CD4-positive, alpha-beta T cell (primary cell): ENCODE measurements at regions not wholly inside any gene's neighbourhood (a gene's known extent, or its start where the extent isn't known, plus 50 kb on each side); places are given as distances from the start of the nearest gene placed in this dataset.

Source experiments
- ATAC-seq: fragments of 200-7000 bp; cut with Tn5 transposase; one replicate; pipeline ENCODE4 v1.10.0; 2022; ENCODE audit warnings: mild to moderate bottlenecking; ENCODE audit not compliant: poor library complexity
- CTCF ChIA-PET: fragments of 350-600 bp; sonication (Branson Sonifier 250); formaldehyde crosslinking; loops from one replicate; lab custom pipeline; 2021; ENCODE audit warnings: antibody characterized with exemption, inconsistent platforms; lab: Charles Lee
- POLR2A ChIA-PET: fragments of 350-600 bp; sonication (Branson Sonifier 250); formaldehyde crosslinking; loops from one replicate; lab custom pipeline; 2021; ENCODE audit warnings: antibody characterized with exemption, inconsistent platforms; lab: Charles Lee
- DNase-seq, 14 experiments: peaks; one replicate each; pipeline ENCODE4 v3.0.0-alpha.2; 2013 to 2020; ENCODE audit warnings: mixed read lengths in 2 of 14
- H3K27ac ChIP-seq, 2 donors: one replicate each; pipeline versions ENCODE4 v1.5.1 to v1.7.0; 2013; ENCODE audit warnings: low read length in 2 of 2, low read depth in 1 of 2, mild to moderate bottlenecking in 1 of 2
- H3K27me3 ChIP-seq, 2 experiments: 1 replicate in 1 of 2; 2 replicates in 1 of 2; pipeline versions ENCODE4 v1.6.1 to v1.7.0; 2013; ENCODE audit warnings: low read length in 2 of 2, control low read depth in 1 of 2, mild to moderate bottlenecking in 1 of 2, moderate library complexity in 1 of 2; ENCODE audit not compliant: insufficient read depth in 2 of 2, control insufficient read depth in 1 of 2
- H3K36me3 ChIP-seq: one replicate; pipeline ENCODE4 v1.6.1; 2013; ENCODE audit warnings: low read length, control low read depth; ENCODE audit not compliant: insufficient read depth
- H3K4me1 ChIP-seq: one replicate; pipeline ENCODE4 v1.6.1; 2013; ENCODE audit warnings: low read length, control low read depth; ENCODE audit not compliant: insufficient read depth
- H3K4me3 ChIP-seq: one replicate; pipeline ENCODE4 v1.5.1; 2013; ENCODE audit warnings: mild to moderate bottlenecking, low read length, moderate library complexity
- H3K9me3 ChIP-seq, 2 experiments: 1 replicate in 1 of 2; 2 replicates in 1 of 2; pipeline versions ENCODE4 v1.6.1 to v1.7.0; 2013; ENCODE audit warnings: low read length in 2 of 2, mild to moderate bottlenecking in 2 of 2, control low read depth in 1 of 2, moderate library complexity in 1 of 2; ENCODE audit not compliant: control insufficient read depth in 1 of 2, insufficient read depth in 1 of 2
- H3K27ac Mint-ChIP-seq: one replicate; pipeline ENCODE4 v1.8.0; 2020; ENCODE audit warnings: mixed read lengths
- H3K27me3 Mint-ChIP-seq: one replicate; pipeline ENCODE4 v1.8.0; 2021; ENCODE audit warnings: mixed read lengths
- H3K36me3 Mint-ChIP-seq: one replicate; pipeline ENCODE4 v1.8.0; 2021; ENCODE audit warnings: low read depth, mixed read lengths
- H3K4me1 Mint-ChIP-seq: one replicate; pipeline ENCODE4 v1.8.0; 2021; ENCODE audit warnings: low read depth, mixed read lengths
- H3K4me3 Mint-ChIP-seq: one replicate; pipeline ENCODE4 v1.8.0; 2020; ENCODE audit warnings: mild to moderate bottlenecking, mixed read lengths
- H3K9me3 Mint-ChIP-seq: one replicate; pipeline ENCODE4 v1.8.0; 2020; ENCODE audit warnings: mixed read lengths
- intact Hi-C, 2 experiments: fragments of 100-400 bp; cut with DNase I in 1 of 2; cut with micrococcal nuclease in 1 of 2; formaldehyde crosslinking; loops; one replicate each; pipeline versions ENCODE4 v1.15.1 to v1.9.0; 2023 to 2025; cut with DNase I, micrococcal nuclease
- TF ChIP-seq, protein P1 (sequence below): fragments of 200-600 bp; IDR thresholded peaks from one replicate; pipeline ENCODE4 v1.8.0; 2022; ENCODE audit warnings: antibody characterized with exemption, mild to moderate bottlenecking

DNA sequence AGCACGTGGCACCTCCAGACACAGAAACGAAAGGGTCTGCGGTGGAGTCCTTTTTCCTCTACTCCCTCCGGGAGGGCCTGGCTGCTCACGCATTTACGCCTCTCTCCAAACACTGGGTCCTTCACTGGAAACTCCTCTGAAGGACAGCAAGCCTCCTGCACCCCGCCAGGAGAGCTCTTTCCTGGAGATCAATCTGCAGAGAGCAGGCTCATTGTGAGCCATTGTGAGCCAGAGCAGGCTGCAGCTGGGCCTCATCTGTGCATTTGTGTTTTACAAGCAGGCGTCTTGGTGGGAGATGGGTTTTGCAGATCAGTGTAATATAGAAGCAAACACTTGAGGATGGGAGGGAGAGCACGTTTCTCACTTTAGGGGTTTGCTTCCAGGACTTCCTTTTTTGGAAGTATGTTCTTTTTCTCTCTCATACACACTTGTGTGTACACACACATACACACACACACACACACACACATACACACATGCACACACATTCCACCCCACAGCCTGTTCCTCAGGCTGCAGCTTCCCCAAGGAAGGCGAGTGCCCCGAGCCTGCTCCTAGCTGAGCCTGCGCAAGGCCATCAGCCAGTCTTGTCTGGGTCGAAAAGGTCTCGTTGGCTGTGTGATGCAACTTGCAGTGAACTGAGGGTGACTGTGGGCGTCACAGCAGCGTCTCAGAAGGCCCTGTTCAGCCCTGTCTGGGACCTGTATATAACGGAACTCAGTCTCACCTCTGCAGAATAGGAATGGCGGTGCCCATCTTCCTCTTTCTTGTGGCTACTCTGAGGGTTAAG, 163.5 kb downstream of the GLI2 start:
- Mint-ChIP-seq H3K36me3 (no peaks in the 10 kb centered on the region), H3K4me1 (no peaks in the 10 kb centered on the region), H3K27ac (no peak overlapping the region), H3K9me3 (no peaks in the 10 kb centered on the region), H3K27me3 (no peaks in the 10 kb centered on the region), H3K4me3 (no peak overlapping the region)
- TF ChIP-seq, protein P1, sequence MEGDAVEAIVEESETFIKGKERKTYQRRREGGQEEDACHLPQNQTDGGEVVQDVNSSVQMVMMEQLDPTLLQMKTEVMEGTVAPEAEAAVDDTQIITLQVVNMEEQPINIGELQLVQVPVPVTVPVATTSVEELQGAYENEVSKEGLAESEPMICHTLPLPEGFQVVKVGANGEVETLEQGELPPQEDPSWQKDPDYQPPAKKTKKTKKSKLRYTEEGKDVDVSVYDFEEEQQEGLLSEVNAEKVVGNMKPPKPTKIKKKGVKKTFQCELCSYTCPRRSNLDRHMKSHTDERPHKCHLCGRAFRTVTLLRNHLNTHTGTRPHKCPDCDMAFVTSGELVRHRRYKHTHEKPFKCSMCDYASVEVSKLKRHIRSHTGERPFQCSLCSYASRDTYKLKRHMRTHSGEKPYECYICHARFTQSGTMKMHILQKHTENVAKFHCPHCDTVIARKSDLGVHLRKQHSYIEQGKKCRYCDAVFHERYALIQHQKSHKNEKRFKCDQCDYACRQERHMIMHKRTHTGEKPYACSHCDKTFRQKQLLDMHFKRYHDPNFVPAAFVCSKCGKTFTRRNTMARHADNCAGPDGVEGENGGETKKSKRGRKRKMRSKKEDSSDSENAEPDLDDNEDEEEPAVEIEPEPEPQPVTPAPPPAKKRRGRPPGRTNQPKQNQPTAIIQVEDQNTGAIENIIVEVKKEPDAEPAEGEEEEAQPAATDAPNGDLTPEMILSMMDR = no peak
- ChIA-PET POLR2A (no interaction called here), CTCF (no interaction called here)
- H3K9me3 ChIP-seq = no peaks in the 10 kb centered on the region
- DNase-seq (no peak), ATAC-seq (no peak)
- H3K27ac ChIP-seq = no peak overlapping the region
- H3K4me3 ChIP-seq = no peak overlapping the region
- no peaks in the 10 kb centered on the region for H3K27me3 ChIP-seq
- intact Hi-C loops = no loop called here
- H3K4me1 ChIP-seq = no peaks in the 10 kb centered on the region
- H3K36me3 ChIP-seq = no peaks in the 10 kb centered on the region

DNA sequence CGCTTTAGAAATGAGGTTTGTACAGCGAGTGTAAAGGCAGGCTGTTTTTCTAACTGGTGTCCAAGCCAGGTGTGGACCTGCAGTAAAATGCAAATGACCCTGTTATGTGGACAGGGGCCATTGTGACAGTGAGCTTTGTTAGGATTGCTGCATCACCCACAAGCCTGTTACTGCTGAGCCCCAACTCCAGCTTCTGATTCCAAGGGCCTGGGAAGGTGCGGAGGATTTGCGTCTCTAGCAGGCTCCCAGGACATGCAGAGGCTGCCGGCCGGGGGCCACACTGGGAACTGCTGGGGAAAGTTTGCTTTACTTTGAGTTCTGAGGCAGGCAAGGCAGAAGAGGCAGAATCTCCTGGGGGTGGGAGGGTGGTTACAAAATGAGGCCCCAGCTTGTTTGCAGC, 164.1 kb downstream of the GLI2 start:
- Histone ChIP-seq H3K4me3 (no peak overlapping the region), H3K9me3 (no peaks in the 10 kb centered on the region), H3K4me1 (no peaks in the 10 kb centered on the region), H3K27ac (no peak overlapping the region), H3K36me3 (no peaks in the 10 kb centered on the region), H3K27me3 (no peaks in the 10 kb centered on the region)
- DNase-seq (no peak), ATAC-seq (no peak)
- Mint-ChIP-seq H3K27me3 (no peaks in the 10 kb centered on the region), H3K4me1 (no peaks in the 10 kb centered on the region), H3K4me3 (no peak overlapping the region), H3K27ac (no peak overlapping the region), H3K36me3 (no peaks in the 10 kb centered on the region), H3K9me3 (no peaks in the 10 kb centered on the region)
- TF ChIP-seq, protein P1 = no peak
- POLR2A ChIA-PET = no interaction called here
- intact Hi-C loops = no loop called here
- CTCF ChIA-PET = no interaction called here

- no peaks in the 10 kb centered on the region for H3K4me1 ChIP-seq
- CTCF ChIA-PET = no interaction called here
- no peak overlapping the region for H3K27ac Mint-ChIP-seq
- H3K27me3 Mint-ChIP-seq = no peaks in the 10 kb centered on the region
- H3K4me3 ChIP-seq = no peak overlapping the region
- no peaks in the 10 kb centered on the region for H3K9me3 Mint-ChIP-seq
- POLR2A ChIA-PET = no interaction called here
- H3K4me1 Mint-ChIP-seq = no peaks in the 10 kb centered on the region
- no peak overlapping the region for H3K4me3 Mint-ChIP-seq
- no peaks in the 10 kb centered on the region for H3K27me3 ChIP-seq
- TF ChIP-seq, protein P1 = no peak
- no peaks in the 10 kb centered on the region for H3K36me3 Mint-ChIP-seq
- peaks cover 0 to 4% of the 10 kb centered on the region in 2 experiments for H3K9me3 ChIP-seq
- no peaks in the 10 kb centered on the region for H3K36me3 ChIP-seq
- intact Hi-C loops = no loop called here
- ATAC-seq (no peak), DNase-seq (no peak)
- H3K27ac ChIP-seq = no peak overlapping the region
Measured at GRCh38 chr2:120901201-120901600, 165.5 kb downstream of the GLI2 start.
